ENCODE measurements at regions not wholly inside any gene's neighbourhood (a gene's known extent, or its start where the extent isn't known, plus 50 kb on each side); places are given as distances from the start of the nearest gene placed in this dataset.

GRCh38 chr11:106176817-106177216 lies 99.4 kb downstream of the AASDHPPT start:
- Histone ChIP-seq H3K4me1 (ENCODE audit: insufficient read depth, low read length) (peaks cover 4% of the 10 kb centered on the region; the same call in 1 of the 2 replicates), H3K4me3 (ENCODE audit: low read length) (no peak overlapping the region), H3K36me3 (ENCODE audit: insufficient read depth, low read depth, low read length) (no peaks in the 10 kb centered on the region), H3K9me3 (ENCODE audit: insufficient read depth, low read depth, low read length) (no peaks in the 10 kb centered on the region), H3K27ac (ENCODE audit: low read length) (no peak overlapping the region), H3K27me3 (ENCODE audit: insufficient read depth, low read length) (no peaks in the 10 kb centered on the region), H3K9ac (ENCODE audit: low read depth, low read length) (no peak overlapping the region)

DNA sequence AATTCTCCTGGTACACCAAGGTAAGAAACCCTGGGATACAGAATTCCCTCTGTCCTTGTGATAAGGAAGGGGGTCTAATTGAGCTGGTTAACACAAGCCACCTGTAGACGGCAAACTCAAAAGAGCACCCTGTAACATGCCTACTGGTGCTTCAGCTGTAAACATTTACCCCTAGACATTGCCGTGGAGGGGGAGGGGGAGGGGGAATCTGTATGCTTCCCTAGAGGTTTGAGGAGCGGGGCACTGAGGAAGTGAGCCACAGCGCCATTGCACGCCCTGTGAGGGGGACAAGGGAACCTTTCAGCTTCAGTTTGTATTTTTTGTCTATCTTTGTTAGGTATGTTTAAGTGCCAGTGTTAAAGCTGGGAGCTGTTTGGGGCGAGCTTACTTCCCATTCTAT lies 99.8 kb downstream of the AASDHPPT start:
- Histone ChIP-seq H3K4me1 (ENCODE audit: insufficient read depth, low read length) (peaks cover 4% of the 10 kb centered on the region; the same call in 1 of the 2 replicates), H3K4me3 (ENCODE audit: low read length) (no peak overlapping the region), H3K9ac (ENCODE audit: low read depth, low read length) (no peak overlapping the region), H3K36me3 (ENCODE audit: insufficient read depth, low read depth, low read length) (no peaks in the 10 kb centered on the region), H3K27me3 (ENCODE audit: insufficient read depth, low read length) (no peaks in the 10 kb centered on the region), H3K27ac (ENCODE audit: low read length) (no peak overlapping the region), H3K9me3 (ENCODE audit: insufficient read depth, low read depth, low read length) (no peaks in the 10 kb centered on the region)

DNA sequence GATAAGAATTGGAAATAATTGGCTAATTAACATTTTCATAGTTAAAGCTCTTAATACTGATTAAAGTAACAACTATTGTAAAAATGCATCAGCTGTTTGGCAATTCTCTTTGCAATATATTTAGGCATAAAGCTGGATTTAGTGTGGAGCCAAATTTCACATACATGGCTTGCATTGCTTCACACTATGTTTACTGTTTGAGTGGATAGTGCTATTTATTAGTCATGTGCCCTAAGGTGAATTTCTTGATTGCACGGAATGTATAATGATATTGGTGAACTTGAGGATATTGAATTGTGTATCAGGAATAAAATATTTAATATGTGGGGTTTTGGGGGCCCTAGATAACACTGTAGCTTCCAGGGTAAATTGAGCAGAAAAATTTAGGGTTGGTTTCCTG lies 100.9 kb downstream of the AASDHPPT start:
- Histone ChIP-seq H3K9me3 (ENCODE audit: insufficient read depth, low read depth, low read length) (no peaks in the 10 kb centered on the region; the same call in 1 of the 2 replicates), H3K36me3 (ENCODE audit: insufficient read depth, low read depth, low read length) (no peaks in the 10 kb centered on the region), H3K27ac (ENCODE audit: low read length) (no peak overlapping the region), H3K27me3 (ENCODE audit: insufficient read depth, low read length) (no peaks in the 10 kb centered on the region), H3K4me3 (ENCODE audit: low read length) (no peak overlapping the region), H3K9ac (ENCODE audit: low read depth, low read length) (no peak overlapping the region), H3K4me1 (ENCODE audit: insufficient read depth, low read length) (peaks cover 4% of the 10 kb centered on the region; the same call in 1 of the 2 replicates)

GRCh38 chr11:106179048-106179447 lies 101.6 kb downstream of the AASDHPPT start:
- Histone ChIP-seq H3K9me3 (ENCODE audit: insufficient read depth, low read depth, low read length) (peaks cover under 1% of the 10 kb centered on the region; the same call in 1 of the 2 replicates), H3K27ac (ENCODE audit: low read length) (no peak overlapping the region), H3K27me3 (ENCODE audit: insufficient read depth, low read length) (no peaks in the 10 kb centered on the region), H3K4me3 (ENCODE audit: low read length) (no peak overlapping the region), H3K4me1 (ENCODE audit: insufficient read depth, low read length) (peaks cover 4% of the 10 kb centered on the region; the same call in 1 of the 2 replicates), H3K9ac (ENCODE audit: low read depth, low read length) (no peak overlapping the region), H3K36me3 (ENCODE audit: insufficient read depth, low read depth, low read length) (no peaks in the 10 kb centered on the region)

GRCh38 chr11:106186630-106187029 lies 109.2 kb downstream of the AASDHPPT start:
- Histone ChIP-seq H3K4me1 (ENCODE audit: insufficient read depth, low read length) (no peaks in the 10 kb centered on the region), H3K27ac (ENCODE audit: low read length) (no peak overlapping the region), H3K4me3 (ENCODE audit: low read length) (no peak overlapping the region), H3K9ac (ENCODE audit: low read depth, low read length) (no peak overlapping the region), H3K36me3 (ENCODE audit: insufficient read depth, low read depth, low read length) (no peaks in the 10 kb centered on the region), H3K27me3 (ENCODE audit: insufficient read depth, low read length) (no peaks in the 10 kb centered on the region), H3K9me3 (ENCODE audit: insufficient read depth, low read depth, low read length) (peaks cover 44% of the 10 kb centered on the region)

GRCh38 chr11:106187860-106188456 lies 110.5 kb downstream of the AASDHPPT start:
- no peaks in the 10 kb centered on the region for H3K36me3 ChIP-seq (ENCODE audit: insufficient read depth, low read depth, low read length)
- H3K27me3 ChIP-seq (ENCODE audit: insufficient read depth, low read length) = no peaks in the 10 kb centered on the region

DNA sequence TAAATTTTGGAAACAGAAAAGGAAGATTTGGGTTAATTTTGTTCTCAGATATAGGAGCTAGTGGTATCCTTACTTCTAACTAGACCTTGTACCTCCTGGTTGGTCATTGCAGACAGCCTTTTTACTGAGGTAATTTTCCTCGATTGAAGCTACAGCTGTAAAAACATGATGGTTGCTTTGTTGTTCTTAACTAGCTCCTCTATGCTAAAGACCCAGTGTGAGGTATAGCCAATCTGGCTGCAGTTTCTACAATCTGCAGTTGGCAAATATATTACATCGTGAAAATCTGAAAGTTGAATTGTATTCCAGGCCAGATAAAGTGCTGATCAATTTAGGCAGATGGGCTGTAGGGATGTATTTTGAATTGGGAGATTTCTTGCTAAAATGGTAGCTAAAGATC lies 116.5 kb downstream of the AASDHPPT start:
- no peaks in the 10 kb centered on the region for H3K36me3 ChIP-seq (ENCODE audit: insufficient read depth, low read depth, low read length)
- H3K4me3 ChIP-seq (ENCODE audit: low read length) = no peak overlapping the region
- H3K9me3 ChIP-seq (ENCODE audit: insufficient read depth, low read depth, low read length) = peaks cover 8% of the 10 kb centered on the region; the same call in 1 of the 2 replicates
- no peak overlapping the region for H3K9ac ChIP-seq (ENCODE audit: low read depth, low read length)
- no peaks in the 10 kb centered on the region for H3K4me1 ChIP-seq (ENCODE audit: insufficient read depth, low read length)
- H3K27ac ChIP-seq (ENCODE audit: low read length) = no peak overlapping the region
- H3K27me3 ChIP-seq (ENCODE audit: insufficient read depth, low read length) = no peaks in the 10 kb centered on the region

More at GRCh38 chr11:106187860-106188456, 110.5 kb downstream of the AASDHPPT start:
- Histone ChIP-seq H3K9me3 (ENCODE audit: insufficient read depth, low read depth, low read length) (peaks cover 44% of the 10 kb centered on the region), H3K4me1 (ENCODE audit: insufficient read depth, low read length) (no peaks in the 10 kb centered on the region), H3K27ac (ENCODE audit: low read length) (no peak overlapping the region), H3K4me3 (ENCODE audit: low read length) (no peak overlapping the region), H3K9ac (ENCODE audit: low read depth, low read length) (no peak overlapping the region)

GRCh38 chr11:106197438-106197837 lies 120.0 kb downstream of the AASDHPPT start:
- Histone ChIP-seq H3K27me3 (ENCODE audit: insufficient read depth, low read length) (no peaks in the 10 kb centered on the region), H3K9me3 (ENCODE audit: insufficient read depth, low read depth, low read length) (no peaks in the 10 kb centered on the region), H3K9ac (ENCODE audit: low read depth, low read length) (no peak overlapping the region), H3K36me3 (ENCODE audit: insufficient read depth, low read depth, low read length) (no peaks in the 10 kb centered on the region), H3K4me1 (ENCODE audit: insufficient read depth, low read length) (no peaks in the 10 kb centered on the region), H3K4me3 (ENCODE audit: low read length) (no peak overlapping the region), H3K27ac (ENCODE audit: low read length) (no peak overlapping the region)

DNA sequence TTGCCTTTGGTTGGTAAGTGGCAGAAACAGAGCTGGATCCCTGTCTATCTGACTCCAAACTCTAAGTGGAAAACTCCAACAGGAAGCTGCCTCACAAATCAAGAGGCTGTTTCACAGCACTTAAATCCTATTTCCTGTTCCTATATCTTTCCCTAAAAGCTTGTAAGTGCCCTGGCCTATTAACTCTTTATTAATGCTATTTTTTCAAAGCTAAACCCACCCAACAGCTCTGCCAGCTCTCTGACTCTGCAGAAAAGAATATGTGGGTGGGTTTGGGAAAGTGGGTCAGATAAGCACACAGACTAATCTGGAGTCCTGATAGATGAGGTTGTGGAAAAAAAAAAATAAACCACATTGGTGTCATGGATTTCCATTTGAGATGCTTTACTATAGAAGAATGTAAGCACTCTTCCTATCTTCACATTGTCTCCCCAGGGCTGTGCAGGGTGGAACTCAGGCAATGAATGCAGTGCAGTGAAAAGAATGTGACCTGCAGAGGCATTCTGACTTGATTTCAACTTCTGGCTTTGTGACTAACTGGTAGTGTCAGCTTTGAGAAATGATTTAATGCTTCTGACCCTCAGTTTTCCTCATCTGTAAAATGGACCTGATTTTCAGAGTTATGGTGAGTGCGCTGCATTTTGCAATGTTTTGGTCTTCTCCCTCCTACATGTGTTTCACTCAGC lies 125.6 kb downstream of the AASDHPPT start:
- no peaks in the 10 kb centered on the region for H3K9me3 ChIP-seq (ENCODE audit: insufficient read depth, low read depth, low read length)
- no peaks in the 10 kb centered on the region for H3K36me3 ChIP-seq (ENCODE audit: insufficient read depth, low read depth, low read length)
- H3K27me3 ChIP-seq (ENCODE audit: insufficient read depth, low read length) = no peaks in the 10 kb centered on the region
- no peak overlapping the region for H3K9ac ChIP-seq (ENCODE audit: low read depth, low read length)
- H3K4me3 ChIP-seq (ENCODE audit: low read length) = no peak overlapping the region
- no peaks in the 10 kb centered on the region for H3K4me1 ChIP-seq (ENCODE audit: insufficient read depth, low read length)
- H3K27ac ChIP-seq (ENCODE audit: low read length) = no peak overlapping the region

DNA sequence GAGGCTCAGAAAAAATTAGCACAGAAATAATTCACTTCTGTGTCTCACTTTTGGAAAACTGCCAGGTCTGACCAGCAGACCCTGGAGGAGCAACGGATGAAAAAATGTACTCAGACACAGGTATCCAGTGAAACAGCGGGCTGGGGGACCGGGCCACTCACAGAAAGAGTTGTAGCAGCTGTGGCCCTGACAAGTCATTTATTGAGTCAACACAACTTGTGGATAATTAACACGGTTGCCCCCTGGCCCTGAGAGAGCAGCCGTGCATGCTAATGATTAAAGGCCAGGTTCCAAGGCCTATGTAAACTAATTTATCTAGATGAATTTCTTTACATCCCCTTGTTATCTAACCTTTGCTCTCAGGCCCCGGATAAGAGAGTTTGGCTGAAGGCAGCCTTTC lies 131.3 kb downstream of the AASDHPPT start:
- no peak overlapping the region for H3K9ac ChIP-seq (ENCODE audit: low read depth, low read length)
- no peak overlapping the region for H3K4me3 ChIP-seq (ENCODE audit: low read length)
- H3K4me1 ChIP-seq (ENCODE audit: insufficient read depth, low read length) = no peaks in the 10 kb centered on the region
- H3K9me3 ChIP-seq (ENCODE audit: insufficient read depth, low read depth, low read length) = no peaks in the 10 kb centered on the region
- H3K27ac ChIP-seq (ENCODE audit: low read length) = no peak overlapping the region
- H3K36me3 ChIP-seq (ENCODE audit: insufficient read depth, low read depth, low read length) = no peaks in the 10 kb centered on the region
- no peaks in the 10 kb centered on the region for H3K27me3 ChIP-seq (ENCODE audit: insufficient read depth, low read length)

DNA sequence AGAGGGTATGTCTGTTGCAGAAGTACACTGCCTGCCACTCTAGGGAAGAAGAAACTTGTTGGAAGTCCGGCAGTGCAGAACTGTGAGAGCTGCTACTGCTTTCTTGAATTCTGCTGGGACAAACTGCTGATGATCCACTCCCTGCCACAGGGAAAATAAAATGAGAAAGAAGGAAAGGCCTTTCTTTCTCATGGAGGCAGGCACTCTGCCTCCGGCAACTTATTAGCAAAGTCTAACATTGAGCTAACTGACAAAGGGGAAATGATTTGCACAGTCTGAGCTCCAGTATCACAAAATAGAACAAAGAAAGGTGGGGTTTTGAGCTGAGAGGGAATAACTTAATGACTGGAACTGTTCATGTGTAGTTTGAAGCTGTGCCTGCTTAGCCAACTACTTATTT lies 134.6 kb downstream of the AASDHPPT start:
- Histone ChIP-seq H3K27me3 (ENCODE audit: insufficient read depth, low read length) (no peaks in the 10 kb centered on the region), H3K9ac (ENCODE audit: low read depth, low read length) (no peak overlapping the region), H3K4me3 (ENCODE audit: low read length) (no peak overlapping the region)

DNA sequence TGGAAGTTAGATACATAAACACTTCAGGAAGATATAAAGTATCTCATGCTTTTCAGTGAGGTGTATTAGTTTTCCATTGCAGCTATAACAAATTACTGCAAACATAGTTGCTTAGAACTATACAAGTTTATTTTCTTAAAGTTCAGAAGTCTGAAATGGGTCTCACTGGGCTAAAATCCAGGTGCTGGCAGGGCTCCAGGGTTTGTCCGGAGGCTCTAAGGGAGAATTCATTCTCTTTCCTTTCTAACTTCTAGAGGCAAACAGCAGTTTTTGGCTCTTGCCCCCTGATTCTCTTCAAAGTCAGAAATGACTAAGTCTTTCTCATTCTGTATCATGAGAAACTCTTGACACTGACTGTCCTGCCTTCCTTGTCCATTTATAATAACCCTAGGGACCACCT lies 138.8 kb downstream of the AASDHPPT start:
- no peaks in the 10 kb centered on the region for H3K27me3 ChIP-seq (ENCODE audit: insufficient read depth, low read length)
- no peak overlapping the region for H3K9ac ChIP-seq (ENCODE audit: low read depth, low read length)
- no peaks in the 10 kb centered on the region for H3K36me3 ChIP-seq (ENCODE audit: insufficient read depth, low read depth, low read length)
- H3K4me3 ChIP-seq (ENCODE audit: low read length) = no peak overlapping the region
- H3K27ac ChIP-seq (ENCODE audit: low read length) = no peak overlapping the region
- peaks cover 5% of the 10 kb centered on the region; the same call in 1 of the 2 replicates for H3K9me3 ChIP-seq (ENCODE audit: insufficient read depth, low read depth, low read length)
- H3K4me1 ChIP-seq (ENCODE audit: insufficient read depth, low read length) = no peaks in the 10 kb centered on the region

More for the DNA sequence above, 134.6 kb downstream of the AASDHPPT start:
- Histone ChIP-seq H3K9me3 (ENCODE audit: insufficient read depth, low read depth, low read length) (no peaks in the 10 kb centered on the region), H3K36me3 (ENCODE audit: insufficient read depth, low read depth, low read length) (no peaks in the 10 kb centered on the region), H3K4me1 (ENCODE audit: insufficient read depth, low read length) (no peaks in the 10 kb centered on the region), H3K27ac (ENCODE audit: low read length) (no peak overlapping the region)

Measured in iPS-20b (cell line).